NCI-H1105 (cell line): ENCODE measurements at regions not wholly inside any gene's neighbourhood (a gene's known extent, or its start where the extent isn't known, plus 50 kb on each side); places are given as distances from the start of the nearest gene placed in this dataset.
A peak's percentile ranks its signal among the peaks of the same experiment; 100 is the strongest.
"Not testable (repeated sequence)": the region's sequence is repeated elsewhere in the genome, so short reads cannot be mapped to it uniquely, and the experiment has no call there.

Experiments
- DNase-seq: peaks from one replicate; lab custom pipeline; 2025; lab: John Stamatoyannopoulos, UW

GRCh38 chr2:89000235-89000634, 308.8 kb downstream of the RPIA start:
- no peak for DNase-seq

- not testable (repeated sequence) for DNase-seq
These were observed 312.8 kb downstream of the RPIA start for GRCh38 chr2:89004238-89004637.

GRCh38 chr2:89020566-89020965, 329.1 kb downstream of the RPIA start:
- DNase-seq: not testable (repeated sequence)

- DNase-seq: not testable (repeated sequence)
These were observed 334.8 kb downstream of the RPIA start for GRCh38 chr2:89026296-89026695.

GRCh38 chr2:89027115-89027514, 335.6 kb downstream of the RPIA start:
- not testable (repeated sequence) for DNase-seq

GRCh38 chr2:89027536-89027935, 336.1 kb downstream of the RPIA start:
- DNase-seq: not testable (repeated sequence)

- DNase-seq: not testable (repeated sequence)
These were observed 337.8 kb downstream of the RPIA start for GRCh38 chr2:89029257-89029656.

GRCh38 chr2:89048138-89049066, 356.9 kb downstream of the RPIA start:
- DNase-seq: peak; percentile 17

- not testable (repeated sequence) for DNase-seq
These were observed 367.1 kb downstream of the RPIA start for GRCh38 chr2:89058616-89059015.

- DNase-seq: not testable (repeated sequence)
These were observed 369.7 kb downstream of the RPIA start for GRCh38 chr2:89061174-89061573.

- DNase-seq: not testable (repeated sequence)
These were observed 385.3 kb downstream of the RPIA start for GRCh38 chr2:89076771-89077170.

GRCh38 chr2:89092911-89093310, 401.4 kb downstream of the RPIA start:
- DNase-seq: not testable (repeated sequence)

- not testable (repeated sequence) for DNase-seq
These were observed 403.6 kb downstream of the RPIA start for GRCh38 chr2:89095060-89095459.

- not testable (repeated sequence) for DNase-seq
These were observed 411.1 kb downstream of the RPIA start for GRCh38 chr2:89102587-89102986.

- DNase-seq: not testable (repeated sequence)
These were observed 415.0 kb downstream of the RPIA start for GRCh38 chr2:89106369-89107019.

GRCh38 chr2:89112434-89112833, 421.0 kb downstream of the RPIA start:
- not testable (repeated sequence) for DNase-seq

GRCh38 chr2:89113286-89113685, 421.8 kb downstream of the RPIA start:
- DNase-seq: not testable (repeated sequence)

- DNase-seq: not testable (repeated sequence)
These were observed 438.0 kb downstream of the RPIA start for GRCh38 chr2:89129440-89129839.

- DNase-seq: not testable (repeated sequence)
These were observed 439.3 kb downstream of the RPIA start for GRCh38 chr2:89130665-89131308.

GRCh38 chr2:89142959-89143358, 451.5 kb downstream of the RPIA start:
- not testable (repeated sequence) for DNase-seq

- not testable (repeated sequence) for DNase-seq
These were observed 453.9 kb downstream of the RPIA start for GRCh38 chr2:89145342-89145741.

- DNase-seq: not testable (repeated sequence)
These were observed 456.8 kb downstream of the RPIA start for GRCh38 chr2:89148256-89148655.
